Hepatocyte (in vitro differentiated cells): ENCODE measurements at regions not wholly inside any gene's neighbourhood (a gene's known extent, or its start where the extent isn't known, plus 50 kb on each side); places are given as distances from the start of the nearest gene placed in this dataset.

ENCODE experiments used
- DNase-seq: peaks from one replicate; pipeline ENCODE4 v3.0.0-alpha.2; 2016; ENCODE audit warnings: low spot score
- H2AFZ ChIP-seq: fragments of 200-600 bp; sonication (generic); 2 replicates; pipeline ENCODE4 v1.6.0; 2016; ENCODE audit warnings: antibody characterized with exemption, mild to moderate bottlenecking
- H3K27ac ChIP-seq: fragments of 200-600 bp; sonication (generic); 2 replicates; pipeline ENCODE4 v1.5.1; 2016; ENCODE audit warnings: mild to moderate bottlenecking
- H3K27me3 ChIP-seq: fragments of 200-600 bp; sonication (generic); 2 replicates; pipeline ENCODE4 v1.6.1; 2016
- H3K36me3 ChIP-seq: fragments of 200-600 bp; sonication (generic); replicated peaks from 2 replicates; pipeline ENCODE4 v1.5.1; 2016; ENCODE audit warnings: low read depth; ENCODE audit not compliant: insufficient read depth
- H3K4me1 ChIP-seq: fragments of 200-600 bp; sonication (generic); 2 replicates; pipeline ENCODE4 v1.5.1; 2016; ENCODE audit warnings: mild to moderate bottlenecking, moderate library complexity; ENCODE audit not compliant: insufficient read depth
- H3K4me2 ChIP-seq: fragments of 200-600 bp; sonication (generic); 2 replicates; pipeline ENCODE4 v1.6.0; 2016
- H3K4me3 ChIP-seq: fragments of 200-600 bp; sonication (generic); 2 replicates; pipeline ENCODE4 v1.5.1; 2016; ENCODE audit warnings: mild to moderate bottlenecking
- H3K79me2 ChIP-seq: fragments of 200-600 bp; sonication (generic); 2 replicates; pipeline ENCODE4 v1.6.0; 2017; ENCODE audit warnings: mild to moderate bottlenecking
- H3K9me2 ChIP-seq: fragments of 200-600 bp; sonication (generic); replicated peaks from 2 replicates; pipeline ENCODE4 v1.6.0; 2017; ENCODE audit warnings: mild to moderate bottlenecking; ENCODE audit not compliant: insufficient read depth
- H3K9me3 ChIP-seq: fragments of 200-600 bp; sonication (generic); 2 replicates; pipeline ENCODE4 v1.5.1; 2016; ENCODE audit warnings: low read depth, mild to moderate bottlenecking
- H4K20me1 ChIP-seq: fragments of 200-600 bp; sonication (generic); 2 replicates; pipeline ENCODE4 v1.6.0; 2016; ENCODE audit warnings: mild to moderate bottlenecking; ENCODE audit not compliant: insufficient read depth, poor library complexity, severe bottlenecking
- CTCF ChIP-seq: fragments of 200-600 bp; sonication (generic); IDR thresholded peaks from 2 replicates; pipeline ENCODE4 v1.5.1; 2016; ENCODE audit warnings: antibody characterized with exemption, mild to moderate bottlenecking; ENCODE audit not compliant: poor library complexity
- EZH2 ChIP-seq: fragments of 200-600 bp; sonication (generic); IDR thresholded peaks from 2 replicates; pipeline ENCODE4 v1.6.1; 2016; ENCODE audit warnings: antibody characterized with exemption, mild to moderate bottlenecking, borderline replicate concordance
- EZH2phosphoT487 ChIP-seq: fragments of 200-600 bp; sonication (generic); IDR thresholded peaks from one replicate; pipeline ENCODE4 v1.6.1; 2018; ENCODE audit warnings: antibody characterized with exemption, mild to moderate bottlenecking, low read depth, moderate library complexity; ENCODE audit not compliant: unreplicated experiment, severe bottlenecking
- WGBS: methylation state at CpG from one replicate; pipeline ENCODE4 v1.1.6; 2016; ENCODE audit warnings: low lambda C conversion rate; ENCODE audit errors: missing lambda C conversion rate; 5-methylcytosine and 5-hydroxymethylcytosine counted together

DNA sequence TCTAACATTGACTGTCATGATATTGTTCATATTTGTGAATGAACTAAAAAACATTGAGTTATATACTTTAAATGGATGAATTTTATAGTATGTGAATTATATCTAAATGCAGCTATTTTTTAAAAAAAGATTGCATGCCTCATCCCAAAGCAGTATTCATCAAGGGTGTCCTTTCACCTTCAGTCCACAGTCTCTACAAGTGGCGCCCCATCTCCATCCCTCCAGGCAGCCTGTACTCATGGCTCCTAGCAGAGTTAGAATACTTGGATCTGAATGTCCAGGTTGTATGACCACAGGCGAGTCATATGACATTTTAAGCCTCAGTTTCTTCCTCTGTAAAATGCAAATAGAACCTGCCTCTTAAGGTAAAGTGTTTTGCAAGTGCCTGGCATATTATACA is 69.8 kb downstream of the TMEM100 start:
- Histone ChIP-seq H3K79me2 (no peaks in the 10 kb centered on the region), H3K9me3 (no peaks in the 10 kb centered on the region), H3K36me3 (no peaks in the 10 kb centered on the region), H3K27me3 (peaks cover 4% of the 10 kb centered on the region), H3K4me1 (no peaks in the 10 kb centered on the region), H2AFZ (no peak overlapping the region), H3K9me2 (no peaks in the 10 kb centered on the region), H4K20me1 (no peaks in the 10 kb centered on the region), H3K4me3 (no peak overlapping the region), H3K4me2 (no peak overlapping the region), H3K27ac (no peak overlapping the region)
- 96% methylated on average over 2 of the region's 2 CpGs for WGBS
- DNase-seq: no peak
- no peak for TF ChIP-seq EZH2phosphoT487
- no peak for TF ChIP-seq EZH2
- TF ChIP-seq CTCF: no peak

GRCh38 chr17:55652114-55652823 is 70.4 kb downstream of the TMEM100 start:
- Histone ChIP-seq H3K27me3 (peaks cover 4% of the 10 kb centered on the region), H3K27ac (no peak overlapping the region), H3K9me2 (no peaks in the 10 kb centered on the region), H2AFZ (no peak overlapping the region), H3K4me3 (no peak overlapping the region), H3K79me2 (no peaks in the 10 kb centered on the region), H4K20me1 (no peaks in the 10 kb centered on the region), H3K4me1 (no peaks in the 10 kb centered on the region), H3K4me2 (no peak overlapping the region), H3K9me3 (no peaks in the 10 kb centered on the region), H3K36me3 (no peaks in the 10 kb centered on the region)
- TF ChIP-seq EZH2 (no peak), CTCF (no peak), EZH2phosphoT487 (no peak)
- WGBS: 77% methylated on average over 2 of the region's 2 CpGs
- no peak for DNase-seq

GRCh38 chr17:55649957-55650597 is 72.6 kb downstream of the TMEM100 start:
- Histone ChIP-seq H3K9me3 (no peaks in the 10 kb centered on the region), H4K20me1 (no peaks in the 10 kb centered on the region), H3K27me3 (no peaks in the 10 kb centered on the region), H3K4me3 (no peak overlapping the region), H3K4me2 (no peak overlapping the region), H3K36me3 (no peaks in the 10 kb centered on the region), H3K27ac (no peak overlapping the region), H3K4me1 (no peaks in the 10 kb centered on the region), H3K9me2 (no peaks in the 10 kb centered on the region), H2AFZ (no peak overlapping the region), H3K79me2 (no peaks in the 10 kb centered on the region)
- no peak for DNase-seq
- TF ChIP-seq CTCF (no peak), EZH2 (no peak), EZH2phosphoT487 (no peak)
- whole genome bisulfite sequencing: 88% methylated on average over 3 of the region's 3 CpGs
